Choroid plexus epithelial cell (primary cell): ENCODE measurements at regions not wholly inside any gene's neighbourhood (a gene's known extent, or its start where the extent isn't known, plus 50 kb on each side); places are given as distances from the start of the nearest gene placed in this dataset.

ENCODE experiments used
- DNase-seq: peaks from one replicate; pipeline ENCODE4 v3.0.0-alpha.2; 2010; ENCODE audit warnings: low read depth
- H3K4me3 ChIP-seq: 2 replicates; pipeline ENCODE4 v1.5.1; 2011; ENCODE audit warnings: low read depth, mild to moderate bottlenecking, control low read depth, low read length, moderate library complexity
- CTCF ChIP-seq: conservative IDR thresholded peaks from 2 replicates; pipeline ENCODE4 v1.5.1; 2011; ENCODE audit warnings: low read depth, mild to moderate bottlenecking, control low read depth, inconsistent platforms, low read length, moderate library complexity

GRCh38 chr1:163932901-163933300, 611.1 kb downstream of the NUF2 start:
- TF ChIP-seq CTCF = no peak
- no peak overlapping the region for H3K4me3 ChIP-seq
- no peak for DNase-seq

GRCh38 chr1:163933437-163933836, 611.7 kb downstream of the NUF2 start:
- no peak for DNase-seq
- no peak overlapping the region for H3K4me3 ChIP-seq
- no peak for TF ChIP-seq CTCF

GRCh38 chr1:163935738-163936374, 614.1 kb downstream of the NUF2 start:
- TF ChIP-seq CTCF = no peak
- no peak for DNase-seq
- no peak overlapping the region for H3K4me3 ChIP-seq

- no peak for DNase-seq
Measured at GRCh38 chr1:163959622-163960021, 599.4 kb upstream of the PBX1 start.

GRCh38 chr1:163970151-163970550, 588.8 kb upstream of the PBX1 start:
- no peak overlapping the region for H3K4me3 ChIP-seq
- no peak for DNase-seq
- TF ChIP-seq CTCF = no peak

More at GRCh38 chr1:163959622-163960021, 599.4 kb upstream of the PBX1 start:
- TF ChIP-seq CTCF = no peak
- no peak overlapping the region for H3K4me3 ChIP-seq

GRCh38 chr1:163970699-163971098, 588.3 kb upstream of the PBX1 start:
- no peak overlapping the region for H3K4me3 ChIP-seq
- DNase-seq = no peak
- no peak for TF ChIP-seq CTCF

- DNase-seq = no peak
- no peak for TF ChIP-seq CTCF
- H3K4me3 ChIP-seq = no peak overlapping the region
Measured at GRCh38 chr1:163973586-163973985, 585.4 kb upstream of the PBX1 start.
